ENCODE measurements at regions not wholly inside any gene's neighbourhood (a gene's known extent, or its start where the extent isn't known, plus 50 kb on each side); places are given as distances from the start of the nearest gene placed in this dataset.
"Not testable (repeated sequence)": the region's sequence is repeated elsewhere in the genome, so short reads cannot be mapped to it uniquely, and the experiment has no call there.

- no peak for DNase-seq (ENCODE audit: low read depth in 2 of 2)
- H3K4me3 ChIP-seq (replicated peaks in 1 of 2; ENCODE audit: low read depth in 2 of 2, low read length in 2 of 2), result no peak overlapping the region
- no peak for TF ChIP-seq CTCF (IDR thresholded peaks at IDR 0.05; ENCODE audit: low read depth, low read length)
Observed at GRCh38 chr3:94406595-94406994, 343.7 kb downstream of the NSUN3 start.

- H3K4me3 ChIP-seq (replicated peaks in 1 of 2; ENCODE audit: low read depth in 2 of 2, low read length in 2 of 2); DNase-seq (ENCODE audit: low read depth in 2 of 2): not testable (repeated sequence)
Observed at GRCh38 chr3:94412936-94413335, 350.1 kb downstream of the NSUN3 start.

GRCh38 chr3:94413336-94414108 is 350.7 kb downstream of the NSUN3 start:
- DNase-seq (ENCODE audit: low read depth in 2 of 2), result peak; percentile 55 to 92
- no peak for TF ChIP-seq CTCF (IDR thresholded peaks at IDR 0.05; ENCODE audit: low read depth, low read length)
- no peak overlapping the region for H3K4me3 ChIP-seq (replicated peaks in 1 of 2; ENCODE audit: low read depth in 2 of 2, low read length in 2 of 2)

GRCh38 chr3:94414418-94414817 is 351.6 kb downstream of the NSUN3 start:
- no peak for TF ChIP-seq CTCF (IDR thresholded peaks at IDR 0.05; ENCODE audit: low read depth, low read length)
- no peak for DNase-seq (ENCODE audit: low read depth in 2 of 2)
- no peak overlapping the region for H3K4me3 ChIP-seq (replicated peaks in 1 of 2; ENCODE audit: low read depth in 2 of 2, low read length in 2 of 2)

GRCh38 chr3:94416768-94417167 is 353.9 kb downstream of the NSUN3 start:
- H3K4me3 ChIP-seq (replicated peaks in 1 of 2; ENCODE audit: low read depth in 2 of 2, low read length in 2 of 2), result no peak overlapping the region
- no peak for DNase-seq (ENCODE audit: low read depth in 2 of 2)
- no peak for TF ChIP-seq CTCF (IDR thresholded peaks at IDR 0.05; ENCODE audit: low read depth, low read length)

GRCh38 chr3:94417963-94418455 is 355.1 kb downstream of the NSUN3 start:
- no peak for DNase-seq (ENCODE audit: low read depth in 2 of 2)
- TF ChIP-seq CTCF (IDR thresholded peaks at IDR 0.05; ENCODE audit: low read depth, low read length), result no peak
- H3K4me3 ChIP-seq (replicated peaks in 1 of 2; ENCODE audit: low read depth in 2 of 2, low read length in 2 of 2), result no peak overlapping the region

GRCh38 chr3:94420931-94421330 is 358.1 kb downstream of the NSUN3 start:
- H3K4me3 ChIP-seq (replicated peaks in 1 of 2; ENCODE audit: low read depth in 2 of 2, low read length in 2 of 2), result no peak overlapping the region
- peak in 1 of 2 donors; percentile 54 for DNase-seq (ENCODE audit: low read depth in 2 of 2)
- TF ChIP-seq CTCF (IDR thresholded peaks at IDR 0.05; ENCODE audit: low read depth, low read length), result no peak

All from cardiac fibroblast (primary cell).